ENCODE measurements at regions not wholly inside any gene's neighbourhood (a gene's known extent, or its start where the extent isn't known, plus 50 kb on each side); places are given as distances from the start of the nearest gene placed in this dataset.

GRCh38 chr12:46960681-46961080, 118.7 kb upstream of the PCED1B start:
- TF ChIP-seq, protein P1, sequence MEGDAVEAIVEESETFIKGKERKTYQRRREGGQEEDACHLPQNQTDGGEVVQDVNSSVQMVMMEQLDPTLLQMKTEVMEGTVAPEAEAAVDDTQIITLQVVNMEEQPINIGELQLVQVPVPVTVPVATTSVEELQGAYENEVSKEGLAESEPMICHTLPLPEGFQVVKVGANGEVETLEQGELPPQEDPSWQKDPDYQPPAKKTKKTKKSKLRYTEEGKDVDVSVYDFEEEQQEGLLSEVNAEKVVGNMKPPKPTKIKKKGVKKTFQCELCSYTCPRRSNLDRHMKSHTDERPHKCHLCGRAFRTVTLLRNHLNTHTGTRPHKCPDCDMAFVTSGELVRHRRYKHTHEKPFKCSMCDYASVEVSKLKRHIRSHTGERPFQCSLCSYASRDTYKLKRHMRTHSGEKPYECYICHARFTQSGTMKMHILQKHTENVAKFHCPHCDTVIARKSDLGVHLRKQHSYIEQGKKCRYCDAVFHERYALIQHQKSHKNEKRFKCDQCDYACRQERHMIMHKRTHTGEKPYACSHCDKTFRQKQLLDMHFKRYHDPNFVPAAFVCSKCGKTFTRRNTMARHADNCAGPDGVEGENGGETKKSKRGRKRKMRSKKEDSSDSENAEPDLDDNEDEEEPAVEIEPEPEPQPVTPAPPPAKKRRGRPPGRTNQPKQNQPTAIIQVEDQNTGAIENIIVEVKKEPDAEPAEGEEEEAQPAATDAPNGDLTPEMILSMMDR (IDR thresholded peaks at IDR 0.05) = no peak
- TF ChIP-seq POLR2A (IDR thresholded peaks at IDR 0.05) = no peak

Data from thyroid gland (tissue), 4 donors.